DOHH2 (cell line): ENCODE measurements at regions not wholly inside any gene's neighbourhood (a gene's known extent, or its start where the extent isn't known, plus 50 kb on each side); places are given as distances from the start of the nearest gene placed in this dataset.

ENCODE experiments used
- EZH2phosphoT487 ChIP-seq: fragments of 200-600 bp; sonication (generic); IDR thresholded peaks from 2 replicates; pipeline ENCODE4 v1.6.1; 2017; ENCODE audit warnings: borderline replicate concordance, mild to moderate bottlenecking, antibody characterized with exemption, low read length, moderate library complexity, mixed read lengths
- TF ChIP-seq, protein P1 (sequence below): fragments of 200-600 bp; sonication (generic); IDR thresholded peaks from one replicate; pipeline ENCODE4 v1.5.1; 2014; ENCODE audit warnings: antibody characterized with exemption, mild to moderate bottlenecking, low read depth, low read length; ENCODE audit not compliant: poor library complexity, severe bottlenecking

DNA sequence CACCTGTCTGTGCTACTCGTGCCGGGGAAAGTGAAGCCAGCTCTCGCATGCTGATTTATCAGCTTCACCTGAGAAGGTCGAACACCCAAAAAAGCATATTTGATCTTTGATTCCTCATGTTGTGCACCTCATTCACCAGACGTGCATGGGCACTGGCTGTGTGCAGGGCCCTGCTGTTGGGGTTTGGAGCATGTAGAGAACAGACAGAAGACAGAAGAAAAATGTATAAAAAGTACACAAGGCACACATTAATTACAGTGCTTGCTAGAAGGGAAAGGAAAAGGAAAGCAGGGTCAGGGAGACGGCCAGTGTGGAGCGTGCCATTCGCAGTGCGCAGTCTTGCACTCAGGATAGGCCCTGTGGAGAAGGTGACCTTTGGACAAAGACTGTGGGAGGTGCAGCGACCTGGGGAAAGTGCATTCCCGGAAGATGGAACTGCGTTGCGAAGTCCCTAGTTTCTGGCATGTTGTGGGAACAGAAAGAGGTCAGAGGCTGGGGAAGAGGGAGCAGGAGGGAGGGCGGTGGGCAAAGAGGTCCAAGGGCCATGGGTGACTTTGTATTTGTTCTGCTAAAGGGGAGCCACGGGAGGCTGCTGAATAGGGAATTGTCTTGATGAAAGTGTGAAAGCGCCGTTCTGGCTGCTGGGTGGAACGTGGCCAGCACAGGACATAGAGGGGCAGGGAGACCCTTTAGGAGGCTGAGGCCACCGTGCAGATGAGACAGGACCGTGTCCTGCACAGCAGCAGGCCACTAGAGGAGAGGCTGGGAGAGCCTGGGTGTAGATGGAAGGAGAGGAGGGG is 232.8 kb downstream of the GLRX3 start:
- TF ChIP-seq, protein P1, sequence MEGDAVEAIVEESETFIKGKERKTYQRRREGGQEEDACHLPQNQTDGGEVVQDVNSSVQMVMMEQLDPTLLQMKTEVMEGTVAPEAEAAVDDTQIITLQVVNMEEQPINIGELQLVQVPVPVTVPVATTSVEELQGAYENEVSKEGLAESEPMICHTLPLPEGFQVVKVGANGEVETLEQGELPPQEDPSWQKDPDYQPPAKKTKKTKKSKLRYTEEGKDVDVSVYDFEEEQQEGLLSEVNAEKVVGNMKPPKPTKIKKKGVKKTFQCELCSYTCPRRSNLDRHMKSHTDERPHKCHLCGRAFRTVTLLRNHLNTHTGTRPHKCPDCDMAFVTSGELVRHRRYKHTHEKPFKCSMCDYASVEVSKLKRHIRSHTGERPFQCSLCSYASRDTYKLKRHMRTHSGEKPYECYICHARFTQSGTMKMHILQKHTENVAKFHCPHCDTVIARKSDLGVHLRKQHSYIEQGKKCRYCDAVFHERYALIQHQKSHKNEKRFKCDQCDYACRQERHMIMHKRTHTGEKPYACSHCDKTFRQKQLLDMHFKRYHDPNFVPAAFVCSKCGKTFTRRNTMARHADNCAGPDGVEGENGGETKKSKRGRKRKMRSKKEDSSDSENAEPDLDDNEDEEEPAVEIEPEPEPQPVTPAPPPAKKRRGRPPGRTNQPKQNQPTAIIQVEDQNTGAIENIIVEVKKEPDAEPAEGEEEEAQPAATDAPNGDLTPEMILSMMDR, result no peak
- TF ChIP-seq EZH2phosphoT487, result no peak
